ENCODE measurements at regions not wholly inside any gene's neighbourhood (a gene's known extent, or its start where the extent isn't known, plus 50 kb on each side); places are given as distances from the start of the nearest gene placed in this dataset.

GRCh38 chr1:163701783-163702374 lies 380.1 kb downstream of the NUF2 start:
- DNase-seq (ENCODE audit: low read depth) (no peak), FAIRE-seq (no peak)
- H3K9me3 ChIP-seq (ENCODE audit: insufficient read depth, low read depth, low read length): no peaks in the 10 kb centered on the region
- no peak overlapping the region for H2AFZ ChIP-seq (ENCODE audit: low read depth, low read length)
- H3K9ac ChIP-seq (ENCODE audit: low read length): no peak overlapping the region
- no peaks in the 10 kb centered on the region for H4K20me1 ChIP-seq (ENCODE audit: insufficient read depth, low read length)
- no peak overlapping the region for H3K27ac ChIP-seq (ENCODE audit: low read depth, low read length)
- no peak overlapping the region for H3K4me2 ChIP-seq (ENCODE audit: low read length)
- no peaks in the 10 kb centered on the region for H3K27me3 ChIP-seq (ENCODE audit: insufficient read depth, low read length)
- no peaks in the 10 kb centered on the region for H3K36me3 ChIP-seq (ENCODE audit: insufficient read depth, low read length)
- Mint-ChIP-seq H3K27ac (ENCODE audit: unreplicated experiment) (no peak overlapping the region), H3K4me3 (ENCODE audit: unreplicated experiment) (no peak overlapping the region), H3K9me3 (ENCODE audit: unreplicated experiment) (no peaks in the 10 kb centered on the region), H3K36me3 (ENCODE audit: low read depth, unreplicated experiment) (no peaks in the 10 kb centered on the region), H3K27me3 (ENCODE audit: low read depth, unreplicated experiment) (no peaks in the 10 kb centered on the region), H3K4me1 (ENCODE audit: low read depth, unreplicated experiment) (no peaks in the 10 kb centered on the region)
- H3K4me3 ChIP-seq (ENCODE audit: insufficient read depth, low read depth, low read length): no peak overlapping the region
- TF ChIP-seq, protein P1, sequence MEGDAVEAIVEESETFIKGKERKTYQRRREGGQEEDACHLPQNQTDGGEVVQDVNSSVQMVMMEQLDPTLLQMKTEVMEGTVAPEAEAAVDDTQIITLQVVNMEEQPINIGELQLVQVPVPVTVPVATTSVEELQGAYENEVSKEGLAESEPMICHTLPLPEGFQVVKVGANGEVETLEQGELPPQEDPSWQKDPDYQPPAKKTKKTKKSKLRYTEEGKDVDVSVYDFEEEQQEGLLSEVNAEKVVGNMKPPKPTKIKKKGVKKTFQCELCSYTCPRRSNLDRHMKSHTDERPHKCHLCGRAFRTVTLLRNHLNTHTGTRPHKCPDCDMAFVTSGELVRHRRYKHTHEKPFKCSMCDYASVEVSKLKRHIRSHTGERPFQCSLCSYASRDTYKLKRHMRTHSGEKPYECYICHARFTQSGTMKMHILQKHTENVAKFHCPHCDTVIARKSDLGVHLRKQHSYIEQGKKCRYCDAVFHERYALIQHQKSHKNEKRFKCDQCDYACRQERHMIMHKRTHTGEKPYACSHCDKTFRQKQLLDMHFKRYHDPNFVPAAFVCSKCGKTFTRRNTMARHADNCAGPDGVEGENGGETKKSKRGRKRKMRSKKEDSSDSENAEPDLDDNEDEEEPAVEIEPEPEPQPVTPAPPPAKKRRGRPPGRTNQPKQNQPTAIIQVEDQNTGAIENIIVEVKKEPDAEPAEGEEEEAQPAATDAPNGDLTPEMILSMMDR (IDR thresholded peaks at IDR 0.05; ENCODE audit: insufficient read depth, low read depth, low read length): no peak
- TF ChIP-seq EZH2 (IDR thresholded peaks at IDR 0.05; ENCODE audit: insufficient read depth, low read length): no peak
- no peaks in the 10 kb centered on the region for H3K79me2 ChIP-seq (ENCODE audit: insufficient read depth, low read length)
- H3K4me1 ChIP-seq (ENCODE audit: insufficient read depth, low read length): no peaks in the 10 kb centered on the region

DNA sequence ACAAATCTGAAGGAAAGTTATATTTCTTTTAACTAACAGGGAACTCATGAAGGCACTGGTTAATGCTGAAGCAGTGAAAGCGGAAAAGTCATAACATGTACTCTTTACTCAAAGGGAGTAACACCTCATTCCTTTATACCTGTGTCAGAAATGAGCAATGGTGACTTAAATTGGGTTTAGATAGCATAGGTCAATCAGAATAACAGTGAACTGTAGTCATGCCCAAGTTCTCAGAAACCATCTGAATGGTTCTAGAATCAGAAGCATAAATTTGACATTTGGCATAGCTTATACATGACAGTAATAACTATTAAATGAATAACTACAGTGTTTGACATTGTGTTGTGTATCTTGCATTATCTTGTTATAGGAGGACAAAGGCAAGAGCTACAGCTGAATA lies 382.0 kb downstream of the NUF2 start:
- H3K9me3 Mint-ChIP-seq (ENCODE audit: unreplicated experiment): no peaks in the 10 kb centered on the region
- TF ChIP-seq, protein P1 (IDR thresholded peaks at IDR 0.05; ENCODE audit: insufficient read depth, low read depth, low read length): no peak
- TF ChIP-seq EZH2 (IDR thresholded peaks at IDR 0.05; ENCODE audit: insufficient read depth, low read length): no peak
- no peaks in the 10 kb centered on the region for H3K36me3 ChIP-seq (ENCODE audit: insufficient read depth, low read length)
- H3K27me3 ChIP-seq (ENCODE audit: insufficient read depth, low read length): no peaks in the 10 kb centered on the region
- no peak overlapping the region for H3K27ac ChIP-seq (ENCODE audit: low read depth, low read length)
- H3K79me2 ChIP-seq (ENCODE audit: insufficient read depth, low read length): no peaks in the 10 kb centered on the region
- H3K36me3 Mint-ChIP-seq (ENCODE audit: low read depth, unreplicated experiment): no peaks in the 10 kb centered on the region
- no peaks in the 10 kb centered on the region for H4K20me1 ChIP-seq (ENCODE audit: insufficient read depth, low read length)
- H3K4me3 Mint-ChIP-seq (ENCODE audit: unreplicated experiment): no peak overlapping the region
- no peaks in the 10 kb centered on the region for H3K4me1 ChIP-seq (ENCODE audit: insufficient read depth, low read length)
- H3K4me3 ChIP-seq (ENCODE audit: insufficient read depth, low read depth, low read length): no peak overlapping the region
- no peaks in the 10 kb centered on the region for H3K9me3 ChIP-seq (ENCODE audit: insufficient read depth, low read depth, low read length)
- no peaks in the 10 kb centered on the region for H3K27me3 Mint-ChIP-seq (ENCODE audit: low read depth, unreplicated experiment)
- H2AFZ ChIP-seq (ENCODE audit: low read depth, low read length): no peak overlapping the region
- no peak overlapping the region for H3K9ac ChIP-seq (ENCODE audit: low read length)
- H3K27ac Mint-ChIP-seq (ENCODE audit: unreplicated experiment): no peak overlapping the region
- H3K4me2 ChIP-seq (ENCODE audit: low read length): no peak overlapping the region
- no peaks in the 10 kb centered on the region for H3K4me1 Mint-ChIP-seq (ENCODE audit: low read depth, unreplicated experiment)
- no peak for DNase-seq (ENCODE audit: low read depth)
- no peak for FAIRE-seq

GRCh38 chr1:163706915-163707314 lies 385.2 kb downstream of the NUF2 start:
- no peak overlapping the region for H3K9ac ChIP-seq (ENCODE audit: low read length)
- H3K4me1 Mint-ChIP-seq (ENCODE audit: low read depth, unreplicated experiment): peaks cover 6% of the 10 kb centered on the region
- no peak overlapping the region for H3K4me3 Mint-ChIP-seq (ENCODE audit: unreplicated experiment)
- no peak overlapping the region for H3K4me2 ChIP-seq (ENCODE audit: low read length)
- H2AFZ ChIP-seq (ENCODE audit: low read depth, low read length): no peak overlapping the region
- H3K4me3 ChIP-seq (ENCODE audit: insufficient read depth, low read depth, low read length): no peak overlapping the region
- H4K20me1 ChIP-seq (ENCODE audit: insufficient read depth, low read length): no peaks in the 10 kb centered on the region
- no peaks in the 10 kb centered on the region for H3K36me3 ChIP-seq (ENCODE audit: insufficient read depth, low read length)
- DNase-seq (ENCODE audit: low read depth) (no peak), FAIRE-seq (no peak)
- H3K27me3 Mint-ChIP-seq (ENCODE audit: low read depth, unreplicated experiment): no peaks in the 10 kb centered on the region
- H3K27ac Mint-ChIP-seq (ENCODE audit: unreplicated experiment): no peak overlapping the region
- H3K9me3 ChIP-seq (ENCODE audit: insufficient read depth, low read depth, low read length): no peaks in the 10 kb centered on the region
- no peaks in the 10 kb centered on the region for H3K79me2 ChIP-seq (ENCODE audit: insufficient read depth, low read length)
- H3K27me3 ChIP-seq (ENCODE audit: insufficient read depth, low read length): no peaks in the 10 kb centered on the region
- no peak overlapping the region for H3K27ac ChIP-seq (ENCODE audit: low read depth, low read length)
- no peaks in the 10 kb centered on the region for H3K36me3 Mint-ChIP-seq (ENCODE audit: low read depth, unreplicated experiment)
- H3K4me1 ChIP-seq (ENCODE audit: insufficient read depth, low read length): no peaks in the 10 kb centered on the region
- no peaks in the 10 kb centered on the region for H3K9me3 Mint-ChIP-seq (ENCODE audit: unreplicated experiment)
- TF ChIP-seq EZH2 (IDR thresholded peaks at IDR 0.05; ENCODE audit: insufficient read depth, low read length): no peak
- TF ChIP-seq, protein P1 (IDR thresholded peaks at IDR 0.05; ENCODE audit: insufficient read depth, low read depth, low read length): no peak

Measured in astrocyte (in vitro differentiated cells and primary cell).